ENCODE measurements at regions not wholly inside any gene's neighbourhood (a gene's known extent, or its start where the extent isn't known, plus 50 kb on each side); places are given as distances from the start of the nearest gene placed in this dataset.

DNA sequence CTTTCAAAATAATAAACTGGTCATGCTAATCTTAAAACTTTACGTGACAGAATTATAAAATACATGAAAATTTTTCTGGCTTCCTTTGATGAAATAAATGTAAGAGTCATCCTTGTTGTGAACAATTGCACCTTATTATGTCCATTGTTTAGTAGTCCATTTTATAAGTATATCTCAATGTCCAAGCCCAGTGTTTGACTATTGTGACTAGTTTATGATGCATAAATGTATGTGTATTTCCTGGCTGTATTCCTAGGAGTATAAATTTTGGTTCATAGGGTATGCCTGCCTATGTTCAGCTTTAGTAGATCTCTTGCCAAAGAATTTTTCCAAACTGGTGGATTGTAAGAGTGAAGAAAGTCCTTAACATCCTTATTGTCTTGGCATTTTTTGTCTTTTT, 2895.5 kb upstream of the PCDH20 start:
- TF ChIP-seq, protein P1, sequence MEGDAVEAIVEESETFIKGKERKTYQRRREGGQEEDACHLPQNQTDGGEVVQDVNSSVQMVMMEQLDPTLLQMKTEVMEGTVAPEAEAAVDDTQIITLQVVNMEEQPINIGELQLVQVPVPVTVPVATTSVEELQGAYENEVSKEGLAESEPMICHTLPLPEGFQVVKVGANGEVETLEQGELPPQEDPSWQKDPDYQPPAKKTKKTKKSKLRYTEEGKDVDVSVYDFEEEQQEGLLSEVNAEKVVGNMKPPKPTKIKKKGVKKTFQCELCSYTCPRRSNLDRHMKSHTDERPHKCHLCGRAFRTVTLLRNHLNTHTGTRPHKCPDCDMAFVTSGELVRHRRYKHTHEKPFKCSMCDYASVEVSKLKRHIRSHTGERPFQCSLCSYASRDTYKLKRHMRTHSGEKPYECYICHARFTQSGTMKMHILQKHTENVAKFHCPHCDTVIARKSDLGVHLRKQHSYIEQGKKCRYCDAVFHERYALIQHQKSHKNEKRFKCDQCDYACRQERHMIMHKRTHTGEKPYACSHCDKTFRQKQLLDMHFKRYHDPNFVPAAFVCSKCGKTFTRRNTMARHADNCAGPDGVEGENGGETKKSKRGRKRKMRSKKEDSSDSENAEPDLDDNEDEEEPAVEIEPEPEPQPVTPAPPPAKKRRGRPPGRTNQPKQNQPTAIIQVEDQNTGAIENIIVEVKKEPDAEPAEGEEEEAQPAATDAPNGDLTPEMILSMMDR (IDR thresholded peaks at IDR 0.05) = no peak
- no peak for TF ChIP-seq ZFX (IDR thresholded peaks at IDR 0.05; ENCODE audit: borderline replicate concordance)

All from 22Rv1 (cell line).